HepG2 (cell line): ENCODE measurements at regions not wholly inside any gene's neighbourhood (a gene's known extent, or its start where the extent isn't known, plus 50 kb on each side); places are given as distances from the start of the nearest gene placed in this dataset.

Experiments used
- ATAC-seq: fragments of 200-7000 bp; cut with Tn5 transposase; 3 replicates; pipeline ENCODE4 v1.9.1; 2020; ENCODE audit warnings: mild to moderate bottlenecking, moderate library complexity
- BruUV-seq: library from RNA; stranded (reverse); fragments of 400-500 nt; replicated peaks from 2 replicates; lab custom pipeline; 2021; lab: Mats Ljungman, UMichigan
- CTCF ChIA-PET: fragments of 300-600 bp; formaldehyde crosslinking; extraction: SDS; loops from one replicate; lab custom pipeline; 2021; ENCODE audit warnings: low total read pairs, inconsistent platforms, low intra/inter-chr PET ratio; lab: Yijun Ruan, JAX
- POLR2A ChIA-PET: fragments of 350-600 bp; sonication (Branson Sonifier 250); formaldehyde crosslinking; loops from one replicate; lab custom pipeline; 2020; ENCODE audit warnings: antibody characterized with exemption, inconsistent platforms; lab: Yijun Ruan, JAX
- DNase-seq: peaks from one replicate; pipeline ENCODE4 v3.0.0-alpha.2; 2015; ENCODE audit warnings: low spot score
- FAIRE-seq: peaks from 3 replicates; lab custom pipeline; 2011; peaks lifted over from hg19 to GRCh38; lab: Jason Lieb, UNC
- H2AFZ ChIP-seq: one replicate; pipeline ENCODE4 v1.6.1; 2011; ENCODE audit warnings: low read length, inconsistent platforms
- H3K27ac ChIP-seq: fragments of 300-600 bp; 3 replicates; pipeline ENCODE4 v1.8.0; 2011; ENCODE audit warnings: mixed run types, mild to moderate bottlenecking, mixed read lengths, low read length, inconsistent platforms; ENCODE audit not compliant: insufficient read depth; ENCODE audit errors: extremely low read length
- H3K27me3 ChIP-seq, 2 experiments: fragments of 200-600 bp in 1 of 2; 2 replicates in 1 of 2; 3 replicates in 1 of 2; pipeline versions ENCODE4 v1.6.0 to v1.8.0; 2011; ENCODE audit warnings: low read length in 2 of 2, mild to moderate bottlenecking in 2 of 2, moderate library complexity in 2 of 2, inconsistent platforms in 1 of 2; ENCODE audit not compliant: insufficient read depth in 2 of 2, control insufficient read depth in 1 of 2
- H3K36me3 ChIP-seq, 2 experiments: fragments of 200-600 bp in 1 of 2; replicated peaks in 1 of 2; 2 replicates in 1 of 2; 3 replicates in 1 of 2; pipeline versions ENCODE4 v1.5.1 to v1.8.0; 2011; ENCODE audit warnings: low read length in 2 of 2, inconsistent platforms in 1 of 2; ENCODE audit not compliant: insufficient read depth in 2 of 2, control insufficient read depth in 1 of 2
- H3K4me1 ChIP-seq: 2 replicates; pipeline ENCODE4 v1.5.1; 2012; ENCODE audit warnings: low read length, inconsistent platforms; ENCODE audit not compliant: insufficient read depth
- H3K4me2 ChIP-seq: 2 replicates; pipeline ENCODE4 v1.6.0; 2011; ENCODE audit warnings: low read depth, low read length, inconsistent platforms
- H3K4me3 ChIP-seq, 3 experiments: fragments of 200-600 bp in 1 of 3; sonication (generic), shearing (Covaris generic) in 1 of 3; replicated peaks in 1 of 3; 2 replicates each; pipeline ENCODE4 v1.5.1; 2011 to 2016; ENCODE audit warnings: low read length in 3 of 3, inconsistent platforms in 2 of 3, low read depth in 2 of 3, mild to moderate bottlenecking in 2 of 3, control low read depth in 1 of 3, mixed read lengths in 1 of 3; ENCODE audit not compliant: insufficient read depth in 1 of 3
- H3K79me2 ChIP-seq: one replicate; pipeline ENCODE4 v1.6.1; 2011; ENCODE audit warnings: low read length, inconsistent platforms; ENCODE audit not compliant: insufficient read depth
- H3K9ac ChIP-seq: 2 replicates; pipeline ENCODE4 v1.6.0; 2011; ENCODE audit warnings: mild to moderate bottlenecking, low read depth, low read length, inconsistent platforms; ENCODE audit not compliant: insufficient read depth
- H3K9me3 ChIP-seq: 2 replicates; pipeline ENCODE4 v1.5.1; 2012; ENCODE audit warnings: mild to moderate bottlenecking, low read length
- H4K20me1 ChIP-seq: 2 replicates; pipeline ENCODE4 v1.6.0; 2011; ENCODE audit warnings: inconsistent platforms, mild to moderate bottlenecking, low read length, moderate library complexity; ENCODE audit not compliant: insufficient read depth
- GPN1 ChIP-seq: sonication (generic); formaldehyde crosslinking; IDR thresholded peaks from 2 replicates; pipeline ENCODE4 v1.5.1; 2020; ENCODE audit warnings: missing genetic modification reagents, borderline replicate concordance
- KAT2B ChIP-seq: fragments of 150-350 bp; IDR thresholded peaks from 2 replicates; pipeline ENCODE4 v1.6.1; 2014; ENCODE audit warnings: low read depth, low read length, borderline replicate concordance
- KLF11 ChIP-seq: IDR thresholded peaks from 2 replicates; pipeline ENCODE4 v1.6.1; 2016; ENCODE audit warnings: missing compliant biosample characterization
- NFE2 ChIP-seq: sonication (generic); formaldehyde crosslinking; IDR thresholded peaks from 2 replicates; pipeline ENCODE4 v1.4.0; 2020; ENCODE audit warnings: missing genetic modification reagents
- PAF1 ChIP-seq: IDR thresholded peaks from 2 replicates; pipeline ENCODE4 v1.6.1; 2016; ENCODE audit warnings: missing genetic modification reagents, missing compliant biosample characterization
- RARA ChIP-seq: IDR thresholded peaks from 2 replicates; pipeline ENCODE4 v1.6.1; 2016; ENCODE audit warnings: missing genetic modification reagents, missing compliant biosample characterization
- RORA ChIP-seq: sonication (generic); formaldehyde crosslinking; IDR thresholded peaks from 2 replicates; pipeline ENCODE4 v1.5.0; 2020; ENCODE audit warnings: mild to moderate bottlenecking, missing genetic modification reagents, moderate library complexity
- TAF1 ChIP-seq: sonication (generic); formaldehyde crosslinking; IDR thresholded peaks from 2 replicates; pipeline ENCODE4 v1.4.0; 2020; ENCODE audit warnings: missing genetic modification reagents
- ZBTB3 ChIP-seq: sonication (generic); formaldehyde crosslinking; IDR thresholded peaks from 2 replicates; pipeline ENCODE4 v1.4.0; 2020; ENCODE audit warnings: low read depth, mild to moderate bottlenecking, moderate library complexity, missing genetic modification reagents, borderline replicate concordance
- ZBTB7B ChIP-seq: sonication (generic); formaldehyde crosslinking; IDR thresholded peaks from 2 replicates; pipeline ENCODE4 v1.4.0; 2020; ENCODE audit warnings: missing genetic modification reagents
- ZNF205 ChIP-seq: IDR thresholded peaks from 2 replicates; pipeline ENCODE4 v1.6.1; 2018; ENCODE audit warnings: missing biosample characterization, missing genetic modification reagents
- ZNF30 ChIP-seq: sonication (generic); formaldehyde crosslinking; IDR thresholded peaks from 2 replicates; pipeline ENCODE4 v1.5.0; 2020; ENCODE audit warnings: mild to moderate bottlenecking, missing genetic modification reagents
- ZNF547 ChIP-seq: sonication (generic); formaldehyde crosslinking; IDR thresholded peaks from 2 replicates; pipeline ENCODE4 v1.5.1; 2020; ENCODE audit warnings: mild to moderate bottlenecking, missing genetic modification reagents
- ZNF570 ChIP-seq: sonication (generic); formaldehyde crosslinking; IDR thresholded peaks from 2 replicates; pipeline ENCODE4 v1.4.0; 2020; ENCODE audit warnings: mild to moderate bottlenecking, missing genetic modification reagents, borderline replicate concordance
- ZNF572 ChIP-seq: sonication (generic); formaldehyde crosslinking; IDR thresholded peaks from 2 replicates; pipeline ENCODE4 v1.5.1; 2020; ENCODE audit warnings: mild to moderate bottlenecking, missing genetic modification reagents
- ZNF713 ChIP-seq: sonication (generic); formaldehyde crosslinking; IDR thresholded peaks from 2 replicates; pipeline ENCODE4 v1.4.0; 2020; ENCODE audit warnings: mild to moderate bottlenecking, missing genetic modification reagents
- ZNF766 ChIP-seq: sonication (generic); formaldehyde crosslinking; IDR thresholded peaks from 2 replicates; pipeline ENCODE4 v1.5.0; 2020; ENCODE audit warnings: missing genetic modification reagents, borderline replicate concordance
- WGBS: methylation state at CpG from one replicate; pipeline ENCODE4 v1.1.6; 2017; ENCODE audit warnings: low lambda C conversion rate; 5-methylcytosine and 5-hydroxymethylcytosine counted together
- in situ Hi-C: cut with HindIII; loops from 2 replicates; pipeline ENCODE4 v1.10.0; 2017; ENCODE audit warnings: low pct_unique_long_range_greater_than_20kb; ENCODE audit not compliant: extremely low pct_ligation_motif_present
- intact Hi-C: fragments of 100-400 bp; cut with micrococcal nuclease; formaldehyde crosslinking; loops from one replicate; pipeline ENCODE4 v1.10.0; 2022; ENCODE audit not compliant: unreplicated experiment
- TF ChIP-seq, protein P1 (sequence below): IDR thresholded peaks from 2 replicates; pipeline ENCODE4 v1.6.1; 2016; ENCODE audit warnings: mild to moderate bottlenecking, missing biosample characterization, missing genetic modification reagents
- TF ChIP-seq, protein P2 (sequence below): IDR thresholded peaks from 2 replicates; pipeline ENCODE4 v1.6.1; 2012; ENCODE audit warnings: low read depth, low read length, improper control_type of control experiment

DNA sequence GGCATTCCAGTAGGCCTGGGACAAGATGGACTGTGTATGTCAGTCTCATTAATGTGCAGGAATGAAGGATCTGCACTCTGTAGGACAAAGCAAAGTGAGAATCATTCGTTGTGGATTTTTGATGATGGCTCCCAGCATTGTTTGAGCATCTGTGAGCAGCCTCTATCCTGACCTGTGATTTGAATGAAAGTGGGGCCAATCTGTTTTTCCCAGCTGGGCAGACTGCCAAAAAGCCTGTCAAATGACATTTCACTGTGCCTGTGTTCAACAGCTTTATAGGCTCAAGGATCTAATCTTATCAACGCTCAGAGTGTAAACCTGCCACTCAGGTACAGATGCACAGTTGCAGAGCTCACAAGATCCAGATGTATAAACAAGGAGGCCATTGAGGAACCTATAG lies 86.7 kb upstream of the SYNDIG1 start:
- H3K36me3 ChIP-seq, result no peaks in the 10 kb centered on the region
- FAIRE-seq (no peak), ATAC-seq (no peak), DNase-seq (no peak)
- no peaks in the 10 kb centered on the region for H3K27me3 ChIP-seq
- no peaks in the 10 kb centered on the region for H3K79me2 ChIP-seq
- no TSS peak for BruUV-seq
- POLR2A ChIA-PET, result no interaction called here
- no peak overlapping the region for H3K9ac ChIP-seq
- CTCF ChIA-PET, result no interaction called here
- no peak overlapping the region for H3K4me3 ChIP-seq
- 0% methylated on average over 2 of the region's 2 CpGs for WGBS
- intact Hi-C loops (no loop called here), in situ Hi-C loops (no loop called here)
- H2AFZ ChIP-seq, result no peak overlapping the region
- no peaks in the 10 kb centered on the region for H3K4me1 ChIP-seq
- no peak overlapping the region for H3K27ac ChIP-seq
- H3K9me3 ChIP-seq, result no peaks in the 10 kb centered on the region
- no peaks in the 10 kb centered on the region for H4K20me1 ChIP-seq
- no peak for TF ChIP-seq PAF1 (CRISPR knock-in tag)
- TF ChIP-seq, all 625 proteins: peak for 0
- H3K4me2 ChIP-seq, result no peak overlapping the region

DNA sequence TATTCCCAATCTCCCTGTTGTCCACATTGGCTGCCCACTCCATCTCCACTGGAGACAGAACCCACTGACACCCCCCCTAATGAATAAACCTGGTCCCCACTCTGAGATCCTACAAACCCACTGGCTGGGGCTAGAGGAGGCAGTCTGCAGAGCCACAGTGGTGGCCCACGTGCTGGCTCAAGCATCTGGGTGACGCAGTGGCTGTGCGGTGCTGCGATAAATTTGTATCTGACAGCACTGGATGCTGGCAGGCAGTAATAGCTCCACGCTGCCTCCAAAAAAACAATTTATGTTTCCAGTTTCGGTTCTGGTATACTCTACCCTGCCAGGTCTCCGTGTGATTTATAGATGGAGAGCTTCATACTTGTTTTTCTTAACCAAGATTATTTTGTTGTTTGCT lies 87.1 kb upstream of the SYNDIG1 start:
- ChIA-PET CTCF (no interaction called here), POLR2A (no interaction called here)
- no peak overlapping the region for H2AFZ ChIP-seq
- BruUV-seq, result no TSS peak
- no peaks in the 10 kb centered on the region for H3K27me3 ChIP-seq
- H4K20me1 ChIP-seq, result no peaks in the 10 kb centered on the region
- DNase-seq, result no peak
- H3K9me3 ChIP-seq, result no peaks in the 10 kb centered on the region
- FAIRE-seq, result no peak
- no peak overlapping the region for H3K27ac ChIP-seq
- H3K9ac ChIP-seq, result no peak overlapping the region
- intact Hi-C loops (no loop called here), in situ Hi-C loops (no loop called here)
- no peak overlapping the region for H3K4me3 ChIP-seq
- 33% methylated on average over 7 of the region's 7 CpGs for WGBS
- H3K79me2 ChIP-seq, result no peaks in the 10 kb centered on the region
- H3K36me3 ChIP-seq, result no peaks in the 10 kb centered on the region
- no peak overlapping the region for H3K4me2 ChIP-seq
- H3K4me1 ChIP-seq, result no peaks in the 10 kb centered on the region
- ATAC-seq, result no peak
- TF ChIP-seq ZNF713 (CRISPR knock-in tag) (no peak), TAF1 (CRISPR knock-in tag) (no peak), ZNF572 (no peak), RARA (CRISPR knock-in tag) (no peak), GPN1 (CRISPR knock-in tag) (no peak), KAT2B (no peak), RORA (CRISPR knock-in tag) (no peak), ZNF547 (CRISPR knock-in tag) (no peak), ZBTB7B (CRISPR knock-in tag) (no peak), ZNF205 (no peak), ZBTB3 (no peak), NFE2 (CRISPR knock-in tag) (no peak), ZNF30 (CRISPR knock-in tag) (no peak), ZNF766 (CRISPR knock-in tag) (no peak), ZNF570 (no peak), KLF11 (CRISPR knock-in tag) (no peak)
- TF ChIP-seq, protein P1, sequence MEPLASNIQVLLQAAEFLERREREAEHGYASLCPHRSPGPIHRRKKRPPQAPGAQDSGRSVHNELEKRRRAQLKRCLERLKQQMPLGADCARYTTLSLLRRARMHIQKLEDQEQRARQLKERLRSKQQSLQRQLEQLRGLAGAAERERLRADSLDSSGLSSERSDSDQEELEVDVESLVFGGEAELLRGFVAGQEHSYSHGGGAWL (CRISPR knock-in tag), result no peak
- TF ChIP-seq, protein P2, sequence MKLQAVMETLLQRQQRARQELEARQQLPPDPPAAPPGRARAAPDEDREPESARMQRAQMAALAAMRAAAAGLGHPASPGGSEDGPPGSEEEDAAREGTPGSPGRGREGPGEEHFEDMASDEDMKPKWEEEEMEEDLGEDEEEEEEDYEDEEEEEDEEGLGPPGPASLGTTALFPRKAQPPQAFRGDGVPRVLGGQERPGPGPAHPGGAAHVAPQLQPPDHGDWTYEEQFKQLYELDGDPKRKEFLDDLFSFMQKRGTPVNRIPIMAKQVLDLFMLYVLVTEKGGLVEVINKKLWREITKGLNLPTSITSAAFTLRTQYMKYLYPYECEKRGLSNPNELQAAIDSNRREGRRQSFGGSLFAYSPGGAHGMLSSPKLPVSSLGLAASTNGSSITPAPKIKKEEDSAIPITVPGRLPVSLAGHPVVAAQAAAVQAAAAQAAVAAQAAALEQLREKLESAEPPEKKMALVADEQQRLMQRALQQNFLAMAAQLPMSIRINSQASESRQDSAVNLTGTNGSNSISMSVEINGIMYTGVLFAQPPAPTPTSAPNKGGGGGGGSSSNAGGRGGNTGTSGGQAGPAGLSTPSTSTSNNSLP, result no peak
